ENCODE measurements at regions not wholly inside any gene's neighbourhood (a gene's known extent, or its start where the extent isn't known, plus 50 kb on each side); places are given as distances from the start of the nearest gene placed in this dataset.

DNA sequence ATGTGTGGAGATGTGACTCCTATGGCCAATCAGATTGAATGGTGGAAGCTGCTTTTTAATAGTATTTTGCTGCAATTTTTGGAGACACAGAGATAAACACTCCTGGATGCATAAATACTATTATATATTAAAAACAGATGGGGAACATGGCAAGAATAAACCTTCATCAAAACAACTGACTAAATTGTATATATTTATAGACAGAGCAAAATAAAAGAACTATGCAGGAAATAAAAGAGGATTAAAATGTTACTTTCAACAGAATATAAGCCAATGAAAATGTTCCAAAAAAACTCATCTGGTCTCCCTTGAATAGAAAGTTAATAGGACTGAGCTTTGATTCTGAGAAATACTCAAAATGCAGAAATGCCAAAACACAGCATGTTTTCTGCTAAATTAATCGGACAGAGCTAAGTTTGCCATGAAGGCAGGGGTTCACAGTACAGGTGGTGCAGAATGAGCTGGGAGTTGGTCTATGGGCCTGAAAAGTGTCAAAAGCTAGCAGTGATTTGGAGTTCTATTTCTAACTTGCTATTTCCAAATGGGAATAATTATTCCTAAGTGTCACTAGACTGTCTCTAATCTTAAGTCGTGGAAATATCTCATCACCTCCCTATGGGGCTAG, 227.2 kb downstream of the CNTN3 start:
- TF ChIP-seq, protein P1, sequence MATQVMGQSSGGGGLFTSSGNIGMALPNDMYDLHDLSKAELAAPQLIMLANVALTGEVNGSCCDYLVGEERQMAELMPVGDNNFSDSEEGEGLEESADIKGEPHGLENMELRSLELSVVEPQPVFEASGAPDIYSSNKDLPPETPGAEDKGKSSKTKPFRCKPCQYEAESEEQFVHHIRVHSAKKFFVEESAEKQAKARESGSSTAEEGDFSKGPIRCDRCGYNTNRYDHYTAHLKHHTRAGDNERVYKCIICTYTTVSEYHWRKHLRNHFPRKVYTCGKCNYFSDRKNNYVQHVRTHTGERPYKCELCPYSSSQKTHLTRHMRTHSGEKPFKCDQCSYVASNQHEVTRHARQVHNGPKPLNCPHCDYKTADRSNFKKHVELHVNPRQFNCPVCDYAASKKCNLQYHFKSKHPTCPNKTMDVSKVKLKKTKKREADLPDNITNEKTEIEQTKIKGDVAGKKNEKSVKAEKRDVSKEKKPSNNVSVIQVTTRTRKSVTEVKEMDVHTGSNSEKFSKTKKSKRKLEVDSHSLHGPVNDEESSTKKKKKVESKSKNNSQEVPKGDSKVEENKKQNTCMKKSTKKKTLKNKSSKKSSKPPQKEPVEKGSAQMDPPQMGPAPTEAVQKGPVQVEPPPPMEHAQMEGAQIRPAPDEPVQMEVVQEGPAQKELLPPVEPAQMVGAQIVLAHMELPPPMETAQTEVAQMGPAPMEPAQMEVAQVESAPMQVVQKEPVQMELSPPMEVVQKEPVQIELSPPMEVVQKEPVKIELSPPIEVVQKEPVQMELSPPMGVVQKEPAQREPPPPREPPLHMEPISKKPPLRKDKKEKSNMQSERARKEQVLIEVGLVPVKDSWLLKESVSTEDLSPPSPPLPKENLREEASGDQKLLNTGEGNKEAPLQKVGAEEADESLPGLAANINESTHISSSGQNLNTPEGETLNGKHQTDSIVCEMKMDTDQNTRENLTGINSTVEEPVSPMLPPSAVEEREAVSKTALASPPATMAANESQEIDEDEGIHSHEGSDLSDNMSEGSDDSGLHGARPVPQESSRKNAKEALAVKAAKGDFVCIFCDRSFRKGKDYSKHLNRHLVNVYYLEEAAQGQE (IDR thresholded peaks at IDR 0.05; ENCODE audit: insufficient read depth in 1 of 2, low read depth in 2 of 2, low read length in 2 of 2): no peak
- TF ChIP-seq POLR2AphosphoS5 (IDR thresholded peaks at IDR 0.05; ENCODE audit: low read depth, low read length): no peak

All from PFSK-1 (cell line).